ENCODE measurements at regions not wholly inside any gene's neighbourhood (a gene's known extent, or its start where the extent isn't known, plus 50 kb on each side); places are given as distances from the start of the nearest gene placed in this dataset.

- H3K9me2 ChIP-seq (replicated peaks; ENCODE audit: insufficient read depth), result no peaks in the 10 kb centered on the region
- H4K20me1 ChIP-seq (ENCODE audit: insufficient read depth, poor library complexity, severe bottlenecking), result no peaks in the 10 kb centered on the region
- no peak overlapping the region for H3K4me3 ChIP-seq
- H3K4me1 ChIP-seq (ENCODE audit: insufficient read depth), result no peaks in the 10 kb centered on the region
- no peaks in the 10 kb centered on the region for H3K36me3 ChIP-seq (replicated peaks; ENCODE audit: insufficient read depth, low read depth)
- TF ChIP-seq EZH2phosphoT487 (IDR thresholded peaks at IDR 0.05; ENCODE audit: low read depth, severe bottlenecking, unreplicated experiment) (no peak), EZH2 (IDR thresholded peaks at IDR 0.05; ENCODE audit: borderline replicate concordance) (no peak)
- H3K27ac ChIP-seq, result no peak overlapping the region
- no peak for DNase-seq (ENCODE audit: low spot score)
- WGBS (ENCODE audit: low lambda C conversion rate, missing lambda C conversion rate), result 41% methylated on average over 2 of the region's 2 CpGs
- H3K79me2 ChIP-seq, result no peaks in the 10 kb centered on the region
- no peak overlapping the region for H3K4me2 ChIP-seq
- H2AFZ ChIP-seq, result no peak overlapping the region
- no peaks in the 10 kb centered on the region for H3K27me3 ChIP-seq
- H3K9me3 ChIP-seq (ENCODE audit: low read depth), result no peaks in the 10 kb centered on the region
Measured at GRCh38 chr2:104040771-104041170, 813.1 kb upstream of the POU3F3 start.

DNA sequence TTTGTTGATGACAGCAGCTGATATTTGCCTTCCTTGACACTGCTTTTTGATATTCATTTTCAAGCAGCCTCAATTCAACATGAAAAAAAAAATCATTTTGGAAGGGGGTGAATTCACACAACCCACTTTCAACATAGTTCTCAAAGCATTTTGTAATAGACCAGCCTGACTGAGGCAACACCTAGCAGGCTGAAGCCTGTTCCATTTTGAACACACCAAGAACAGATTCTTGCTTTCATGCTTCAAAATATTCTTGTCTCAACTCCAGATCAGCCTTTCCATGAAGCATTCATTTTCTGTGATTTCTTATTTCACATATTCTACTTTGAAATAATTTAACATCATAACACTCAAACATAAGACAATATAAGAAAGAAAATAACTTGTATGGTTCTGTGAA lies 812.6 kb upstream of the POU3F3 start:
- Histone ChIP-seq H3K27me3 (no peaks in the 10 kb centered on the region), H3K27ac (no peak overlapping the region), H4K20me1 (ENCODE audit: insufficient read depth, poor library complexity, severe bottlenecking) (no peaks in the 10 kb centered on the region), H2AFZ (no peak overlapping the region), H3K4me2 (no peak overlapping the region), H3K4me1 (ENCODE audit: insufficient read depth) (no peaks in the 10 kb centered on the region), H3K36me3 (replicated peaks; ENCODE audit: insufficient read depth, low read depth) (no peaks in the 10 kb centered on the region), H3K9me3 (ENCODE audit: low read depth) (no peaks in the 10 kb centered on the region), H3K9me2 (replicated peaks; ENCODE audit: insufficient read depth) (no peaks in the 10 kb centered on the region), H3K4me3 (no peak overlapping the region), H3K79me2 (no peaks in the 10 kb centered on the region)
- no peak for TF ChIP-seq EZH2phosphoT487 (IDR thresholded peaks at IDR 0.05; ENCODE audit: low read depth, severe bottlenecking, unreplicated experiment)
- TF ChIP-seq EZH2 (IDR thresholded peaks at IDR 0.05; ENCODE audit: borderline replicate concordance), result no peak
- TF ChIP-seq, protein P1, sequence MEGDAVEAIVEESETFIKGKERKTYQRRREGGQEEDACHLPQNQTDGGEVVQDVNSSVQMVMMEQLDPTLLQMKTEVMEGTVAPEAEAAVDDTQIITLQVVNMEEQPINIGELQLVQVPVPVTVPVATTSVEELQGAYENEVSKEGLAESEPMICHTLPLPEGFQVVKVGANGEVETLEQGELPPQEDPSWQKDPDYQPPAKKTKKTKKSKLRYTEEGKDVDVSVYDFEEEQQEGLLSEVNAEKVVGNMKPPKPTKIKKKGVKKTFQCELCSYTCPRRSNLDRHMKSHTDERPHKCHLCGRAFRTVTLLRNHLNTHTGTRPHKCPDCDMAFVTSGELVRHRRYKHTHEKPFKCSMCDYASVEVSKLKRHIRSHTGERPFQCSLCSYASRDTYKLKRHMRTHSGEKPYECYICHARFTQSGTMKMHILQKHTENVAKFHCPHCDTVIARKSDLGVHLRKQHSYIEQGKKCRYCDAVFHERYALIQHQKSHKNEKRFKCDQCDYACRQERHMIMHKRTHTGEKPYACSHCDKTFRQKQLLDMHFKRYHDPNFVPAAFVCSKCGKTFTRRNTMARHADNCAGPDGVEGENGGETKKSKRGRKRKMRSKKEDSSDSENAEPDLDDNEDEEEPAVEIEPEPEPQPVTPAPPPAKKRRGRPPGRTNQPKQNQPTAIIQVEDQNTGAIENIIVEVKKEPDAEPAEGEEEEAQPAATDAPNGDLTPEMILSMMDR (IDR thresholded peaks at IDR 0.05; ENCODE audit: poor library complexity), result no peak
- DNase-seq (ENCODE audit: low spot score), result no peak

DNA sequence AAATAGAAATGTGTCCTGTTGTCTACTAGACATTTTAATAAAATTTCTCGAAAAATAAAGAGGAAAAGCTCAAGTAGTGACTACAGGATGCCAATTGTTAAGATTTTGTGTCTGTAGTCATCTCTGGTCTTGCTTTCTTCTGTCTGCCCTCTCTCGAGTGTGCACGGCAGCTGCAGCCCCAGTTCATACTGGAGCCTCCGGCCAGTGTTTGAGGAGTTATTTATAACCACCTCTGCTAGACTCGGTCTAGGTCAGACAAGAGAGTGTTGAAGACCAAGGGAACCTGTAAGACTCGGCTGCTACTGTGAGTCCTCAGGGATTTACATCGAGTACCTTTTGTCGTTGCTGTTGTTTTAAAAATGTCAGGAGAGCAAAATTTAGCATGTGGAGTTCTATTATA lies 810.1 kb upstream of the POU3F3 start:
- no peak overlapping the region for H3K4me3 ChIP-seq
- no peaks in the 10 kb centered on the region for H4K20me1 ChIP-seq (ENCODE audit: insufficient read depth, poor library complexity, severe bottlenecking)
- TF ChIP-seq EZH2phosphoT487 (IDR thresholded peaks at IDR 0.05; ENCODE audit: low read depth, severe bottlenecking, unreplicated experiment), result no peak
- TF ChIP-seq EZH2 (IDR thresholded peaks at IDR 0.05; ENCODE audit: borderline replicate concordance), result no peak
- TF ChIP-seq, protein P1 (IDR thresholded peaks at IDR 0.05; ENCODE audit: poor library complexity), result no peak
- H3K4me2 ChIP-seq, result no peak overlapping the region
- no peak overlapping the region for H3K27ac ChIP-seq
- H2AFZ ChIP-seq, result no peak overlapping the region
- DNase-seq (ENCODE audit: low spot score), result no peak
- no peaks in the 10 kb centered on the region for H3K27me3 ChIP-seq
- WGBS (ENCODE audit: low lambda C conversion rate, missing lambda C conversion rate), result 63% methylated on average over 8 of the region's 8 CpGs
- no peaks in the 10 kb centered on the region for H3K9me3 ChIP-seq (ENCODE audit: low read depth)
- no peaks in the 10 kb centered on the region for H3K4me1 ChIP-seq (ENCODE audit: insufficient read depth)
- H3K79me2 ChIP-seq, result no peaks in the 10 kb centered on the region
- H3K9me2 ChIP-seq (replicated peaks; ENCODE audit: insufficient read depth), result no peaks in the 10 kb centered on the region
- no peaks in the 10 kb centered on the region for H3K36me3 ChIP-seq (replicated peaks; ENCODE audit: insufficient read depth, low read depth)

DNA sequence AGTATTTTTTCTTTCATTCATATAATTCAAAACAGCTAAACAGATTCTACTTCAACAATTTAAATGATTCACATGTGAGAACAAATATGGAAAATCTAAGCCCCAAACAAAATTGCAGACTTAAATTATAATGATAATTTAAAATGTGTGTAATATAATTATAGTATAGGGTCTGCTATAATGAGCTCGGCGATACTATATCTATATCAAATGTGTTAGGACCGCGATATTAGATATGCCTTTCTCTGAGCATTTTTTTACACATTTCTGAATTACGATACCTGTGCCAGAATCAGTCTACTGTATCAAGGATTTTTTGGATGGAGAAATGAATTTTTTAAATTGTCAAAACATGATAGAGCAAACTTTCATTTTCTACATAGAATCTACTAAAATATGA lies 808.8 kb upstream of the POU3F3 start:
- Histone ChIP-seq H2AFZ (no peak overlapping the region), H3K9me2 (replicated peaks; ENCODE audit: insufficient read depth) (no peaks in the 10 kb centered on the region), H3K36me3 (replicated peaks; ENCODE audit: insufficient read depth, low read depth) (no peaks in the 10 kb centered on the region), H3K4me3 (no peak overlapping the region), H3K4me1 (ENCODE audit: insufficient read depth) (peaks cover 8% of the 10 kb centered on the region), H3K27me3 (no peaks in the 10 kb centered on the region), H3K79me2 (no peaks in the 10 kb centered on the region), H3K4me2 (no peak overlapping the region), H4K20me1 (ENCODE audit: insufficient read depth, poor library complexity, severe bottlenecking) (no peaks in the 10 kb centered on the region), H3K27ac (no peak overlapping the region), H3K9me3 (ENCODE audit: low read depth) (no peaks in the 10 kb centered on the region)
- TF ChIP-seq, protein P1 (IDR thresholded peaks at IDR 0.05; ENCODE audit: poor library complexity), result no peak
- TF ChIP-seq EZH2 (IDR thresholded peaks at IDR 0.05; ENCODE audit: borderline replicate concordance) (no peak), EZH2phosphoT487 (IDR thresholded peaks at IDR 0.05; ENCODE audit: low read depth, severe bottlenecking, unreplicated experiment) (no peak)
- WGBS (ENCODE audit: low lambda C conversion rate, missing lambda C conversion rate), result 95% methylated on average over 5 of the region's 5 CpGs
- DNase-seq (ENCODE audit: low spot score), result no peak
